OCI-LY7 (cell line): ENCODE measurements at regions not wholly inside any gene's neighbourhood (a gene's known extent, or its start where the extent isn't known, plus 50 kb on each side); places are given as distances from the start of the nearest gene placed in this dataset.
"Not testable (repeated sequence)": the region's sequence is repeated elsewhere in the genome, so short reads cannot be mapped to it uniquely, and the experiment has no call there.

ENCODE experiments used
- BruUV-seq: library from RNA; stranded (reverse); fragments of 400-500 nt; replicated peaks from 2 replicates; lab custom pipeline; 2021; lab: Mats Ljungman, UMichigan
- CTCF ChIA-PET: fragments of 300-600 bp; sonication (Branson Sonifier 250); formaldehyde crosslinking; loops from one replicate; lab custom pipeline; 2022; ENCODE audit warnings: antibody characterized with exemption; ENCODE audit not compliant: unreplicated experiment; lab: Charles Lee
- POLR2A ChIA-PET: fragments of 300-600 bp; sonication (Branson Sonifier 250); formaldehyde crosslinking; loops from one replicate; lab custom pipeline; 2022; ENCODE audit warnings: antibody characterized with exemption; lab: Charles Lee
- DNase-seq: peaks from one replicate; pipeline ENCODE4 v3.0.0-alpha.2; 2015; ENCODE audit warnings: low spot score
- H2AFZ ChIP-seq: fragments of 200-600 bp; sonication (generic), shearing (Covaris generic); 2 replicates; pipeline ENCODE4 v1.6.1; 2014; ENCODE audit warnings: mild to moderate bottlenecking, antibody characterized with exemption, low read length, moderate library complexity
- H3K27ac ChIP-seq: fragments of 200-600 bp; sonication (generic); 2 replicates; pipeline ENCODE4 v1.5.1; 2014; ENCODE audit warnings: mixed run types, low read depth, mild to moderate bottlenecking, moderate library complexity, low read length, inconsistent platforms; ENCODE audit not compliant: poor library complexity, severe bottlenecking
- H3K36me3 ChIP-seq: fragments of 200-600 bp; sonication (generic); 2 replicates; pipeline ENCODE4 v1.6.1; 2014; ENCODE audit warnings: mild to moderate bottlenecking, antibody characterized with exemption, low read length, moderate library complexity, mixed read lengths; ENCODE audit not compliant: insufficient read depth
- H3K4me1 ChIP-seq: fragments of 200-600 bp; sonication (generic); 2 replicates; pipeline ENCODE4 v1.5.1; 2014; ENCODE audit warnings: mild to moderate bottlenecking, low read length; ENCODE audit not compliant: insufficient read depth, poor library complexity, severe bottlenecking
- H3K4me2 ChIP-seq: fragments of 200-600 bp; sonication (generic); 2 replicates; pipeline ENCODE4 v1.6.1; 2014; ENCODE audit warnings: mild to moderate bottlenecking, low read length
- H3K4me3 ChIP-seq: fragments of 200-600 bp; sonication (generic); 2 replicates; pipeline ENCODE4 v1.5.1; 2014; ENCODE audit warnings: mild to moderate bottlenecking, low read depth, low read length; ENCODE audit not compliant: poor library complexity, severe bottlenecking
- H3K79me2 ChIP-seq: fragments of 200-600 bp; sonication (generic); 2 replicates; pipeline ENCODE4 v1.6.1; 2016; ENCODE audit warnings: low read depth, mild to moderate bottlenecking, low read length, moderate library complexity, mixed read lengths; ENCODE audit not compliant: insufficient read depth
- H3K9me2 ChIP-seq: fragments of 200-600 bp; sonication (generic); 2 replicates; pipeline ENCODE4 v1.6.1; 2016; ENCODE audit warnings: mild to moderate bottlenecking, low read length, mixed read lengths; ENCODE audit not compliant: insufficient read depth
- H3K9me3 ChIP-seq: fragments of 200-600 bp; sonication (generic); 2 replicates; pipeline ENCODE4 v1.6.1; 2014; ENCODE audit warnings: mild to moderate bottlenecking, mixed run types, low read length, mixed read lengths
- H4K20me1 ChIP-seq: fragments of 200-600 bp; sonication (generic); 2 replicates; pipeline ENCODE4 v1.6.1; 2014; ENCODE audit warnings: mild to moderate bottlenecking, antibody characterized with exemption, low read length, moderate library complexity, mixed read lengths; ENCODE audit not compliant: insufficient read depth
- EZH2phosphoT487 ChIP-seq: fragments of 200-600 bp; sonication (generic); IDR thresholded peaks from 2 replicates; pipeline ENCODE4 v1.6.1; 2018; ENCODE audit warnings: low read depth, borderline replicate concordance, mild to moderate bottlenecking, mixed run types, antibody characterized with exemption, low read length, moderate library complexity, mixed read lengths
- intact Hi-C: fragments of 100-400 bp; cut with micrococcal nuclease; formaldehyde crosslinking; loops from one replicate; pipeline ENCODE4 v1.10.0; 2022; ENCODE audit not compliant: unreplicated experiment
- TF ChIP-seq, protein P1 (sequence below): fragments of 200-600 bp; sonication (generic); conservative IDR thresholded peaks from 2 replicates; pipeline ENCODE4 v1.5.1; 2014; ENCODE audit warnings: mild to moderate bottlenecking, antibody characterized with exemption, low read length, moderate library complexity, mixed read lengths

DNA sequence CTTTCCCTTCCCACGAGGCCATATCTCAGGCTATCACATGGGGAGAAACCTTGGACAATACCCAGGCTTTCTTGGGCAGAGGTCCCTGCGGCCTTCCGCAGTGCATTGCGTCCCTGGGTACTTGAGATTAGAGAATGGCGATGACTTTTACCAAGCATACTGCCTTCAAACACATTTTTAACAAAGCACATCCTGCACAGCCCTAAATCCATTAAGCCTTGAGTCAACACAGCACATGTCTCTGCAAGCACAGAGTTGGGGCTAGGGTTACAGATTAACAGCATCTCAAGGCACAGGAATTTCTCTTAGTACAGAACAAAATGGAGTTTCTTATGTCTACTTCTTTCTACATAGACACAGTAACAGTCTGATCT, 494.2 kb downstream of the IGSF11 start:
- intact Hi-C loops, DNase-seq, POLR2A ChIA-PET, H3K36me3 ChIP-seq, H3K79me2 ChIP-seq, H3K9me3 ChIP-seq, H3K4me3 ChIP-seq, CTCF ChIA-PET, BruUV-seq, H3K27ac ChIP-seq, H3K9me2 ChIP-seq, H3K4me2 ChIP-seq, H3K4me1 ChIP-seq, H2AFZ ChIP-seq, H4K20me1 ChIP-seq: not testable (repeated sequence)

DNA sequence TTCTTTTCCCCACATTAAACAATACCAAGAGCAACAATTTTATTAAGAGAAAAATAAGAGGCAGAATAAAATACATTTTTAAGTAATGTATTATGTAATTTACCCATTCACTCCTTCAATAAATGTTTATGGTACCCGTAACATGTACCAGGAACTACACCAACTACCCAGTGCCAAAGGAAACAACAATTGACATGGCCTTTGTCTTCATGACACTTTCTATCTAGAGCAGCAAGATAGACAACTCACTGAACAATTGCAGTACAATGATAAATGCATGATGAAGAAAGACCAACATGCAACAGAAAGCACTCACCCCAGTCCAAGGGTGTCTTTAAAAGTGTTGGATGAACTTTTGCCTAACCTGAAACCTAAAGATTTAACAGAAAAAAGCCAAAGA, 493.8 kb downstream of the IGSF11 start:
- Histone ChIP-seq H3K9me3 (no peaks in the 10 kb centered on the region), H4K20me1 (no peaks in the 10 kb centered on the region), H2AFZ (no peak overlapping the region), H3K4me2 (no peak overlapping the region), H3K9me2 (no peaks in the 10 kb centered on the region), H3K79me2 (no peaks in the 10 kb centered on the region), H3K27ac (no peak overlapping the region), H3K36me3 (no peaks in the 10 kb centered on the region), H3K4me1 (no peaks in the 10 kb centered on the region), H3K4me3 (no peak overlapping the region)
- CTCF ChIA-PET = no interaction called here
- TF ChIP-seq, protein P1, sequence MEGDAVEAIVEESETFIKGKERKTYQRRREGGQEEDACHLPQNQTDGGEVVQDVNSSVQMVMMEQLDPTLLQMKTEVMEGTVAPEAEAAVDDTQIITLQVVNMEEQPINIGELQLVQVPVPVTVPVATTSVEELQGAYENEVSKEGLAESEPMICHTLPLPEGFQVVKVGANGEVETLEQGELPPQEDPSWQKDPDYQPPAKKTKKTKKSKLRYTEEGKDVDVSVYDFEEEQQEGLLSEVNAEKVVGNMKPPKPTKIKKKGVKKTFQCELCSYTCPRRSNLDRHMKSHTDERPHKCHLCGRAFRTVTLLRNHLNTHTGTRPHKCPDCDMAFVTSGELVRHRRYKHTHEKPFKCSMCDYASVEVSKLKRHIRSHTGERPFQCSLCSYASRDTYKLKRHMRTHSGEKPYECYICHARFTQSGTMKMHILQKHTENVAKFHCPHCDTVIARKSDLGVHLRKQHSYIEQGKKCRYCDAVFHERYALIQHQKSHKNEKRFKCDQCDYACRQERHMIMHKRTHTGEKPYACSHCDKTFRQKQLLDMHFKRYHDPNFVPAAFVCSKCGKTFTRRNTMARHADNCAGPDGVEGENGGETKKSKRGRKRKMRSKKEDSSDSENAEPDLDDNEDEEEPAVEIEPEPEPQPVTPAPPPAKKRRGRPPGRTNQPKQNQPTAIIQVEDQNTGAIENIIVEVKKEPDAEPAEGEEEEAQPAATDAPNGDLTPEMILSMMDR = no peak
- TF ChIP-seq EZH2phosphoT487 = no peak
- intact Hi-C loops = no loop called here
- no peak for DNase-seq
- no TSS peak for BruUV-seq
- POLR2A ChIA-PET = no interaction called here

DNA sequence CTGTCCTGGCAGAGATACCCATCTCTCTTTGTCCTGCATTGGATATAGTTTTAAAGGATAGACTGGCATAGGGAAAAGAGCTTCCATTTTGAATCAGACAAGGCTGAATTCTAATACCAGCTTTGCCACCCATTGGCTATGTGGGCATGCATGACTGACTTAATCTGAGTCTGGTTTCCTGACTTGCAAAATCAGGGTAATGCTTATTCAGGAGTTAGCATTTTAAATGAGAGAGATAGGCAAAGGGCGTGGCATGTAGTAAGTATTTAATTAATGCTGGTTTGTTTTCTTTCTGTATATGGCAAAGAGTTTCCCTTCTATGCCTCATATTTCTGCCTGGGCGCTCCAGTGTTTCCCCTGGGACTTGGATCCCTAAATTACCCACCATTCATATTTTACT, 492.9 kb downstream of the IGSF11 start:
- Histone ChIP-seq H3K9me3 (no peaks in the 10 kb centered on the region), H3K9me2 (no peaks in the 10 kb centered on the region), H3K79me2 (no peaks in the 10 kb centered on the region), H3K4me2 (no peak overlapping the region), H2AFZ (no peak overlapping the region), H3K4me1 (no peaks in the 10 kb centered on the region), H3K4me3 (no peak overlapping the region), H3K27ac (no peak overlapping the region), H4K20me1 (no peaks in the 10 kb centered on the region), H3K36me3 (no peaks in the 10 kb centered on the region)
- TF ChIP-seq, protein P1 = no peak
- TF ChIP-seq EZH2phosphoT487 = no peak
- no TSS peak for BruUV-seq
- CTCF ChIA-PET = no interaction called here
- no peak for DNase-seq
- POLR2A ChIA-PET = interaction anchor here (0.5 kb wide), 1 partner anchor 92 kb away, joined by 3 read pairs; no protein-coding TSS in a partner anchor
- intact Hi-C loops = no loop called here
